WTC11 (cell line): ENCODE measurements at regions not wholly inside any gene's neighbourhood (a gene's known extent, or its start where the extent isn't known, plus 50 kb on each side); places are given as distances from the start of the nearest gene placed in this dataset.

Source experiments
- ATAC-seq: fragments of 200-7000 bp; cut with Tn5 transposase; 2 replicates; pipeline ENCODE4 v1.10.0; 2021; ENCODE audit warnings: mild to moderate bottlenecking, moderate library complexity
- CTCF ChIA-PET: fragments of 300-600 bp; sonication (Branson Sonifier 250); formaldehyde crosslinking; loops from one replicate; lab custom pipeline; 2021; ENCODE audit warnings: antibody characterized with exemption; lab: Charles Lee
- POLR2A ChIA-PET: fragments of 350-600 bp; sonication (Branson Sonifier 250); formaldehyde crosslinking; loops from one replicate; lab custom pipeline; 2021; ENCODE audit warnings: antibody characterized with exemption; lab: Charles Lee
- DNase-seq: peaks from one replicate; pipeline ENCODE4 v3.0.0; 2021; ENCODE audit warnings: low spot score
- H3K27ac Mint-ChIP-seq: 2 replicates; pipeline ENCODE4 v1.8.0; 2021; ENCODE audit warnings: mixed read lengths
- H3K27me3 Mint-ChIP-seq: 2 replicates; pipeline ENCODE4 v1.8.0; 2021; ENCODE audit warnings: low read depth, mild to moderate bottlenecking, moderate library complexity, mixed read lengths
- H3K36me3 Mint-ChIP-seq: 2 replicates; pipeline ENCODE4 v1.8.0; 2021; ENCODE audit warnings: mixed read lengths
- H3K4me1 Mint-ChIP-seq: 2 replicates; pipeline ENCODE4 v1.8.0; 2022; ENCODE audit warnings: mixed read lengths
- H3K4me3 Mint-ChIP-seq: 2 replicates; pipeline ENCODE4 v1.8.0; 2021; ENCODE audit warnings: mild to moderate bottlenecking, moderate library complexity, mixed read lengths
- H3K9me3 Mint-ChIP-seq: 2 replicates; pipeline ENCODE4 v1.8.0; 2021; ENCODE audit warnings: mixed read lengths
- ARID4B ChIP-seq: sonication (generic); formaldehyde crosslinking; IDR thresholded peaks from 2 replicates; pipeline ENCODE4 v1.8.0; 2023; ENCODE audit warnings: missing genetic modification reagents, mild to moderate bottlenecking, borderline replicate concordance
- ATF6 ChIP-seq: sonication (generic); formaldehyde crosslinking; IDR thresholded peaks from 2 replicates; pipeline ENCODE4 v1.8.1; 2023; ENCODE audit warnings: mild to moderate bottlenecking, missing genetic modification reagents
- E2F5 ChIP-seq: sonication (generic); formaldehyde crosslinking; IDR thresholded peaks from 2 replicates; pipeline ENCODE4 v1.8.1; 2022; ENCODE audit warnings: mild to moderate bottlenecking, moderate library complexity, missing genetic modification reagents
- GTF2I ChIP-seq: fragments of 250-450 bp; sonication (Bioruptor Pico); conservative IDR thresholded peaks from 2 replicates; pipeline ENCODE4 v1.4.0; 2021; ENCODE audit warnings: mild to moderate bottlenecking
- JUN ChIP-seq: sonication (generic); formaldehyde crosslinking; IDR thresholded peaks from 2 replicates; pipeline ENCODE4 v1.8.0; 2023; ENCODE audit warnings: mild to moderate bottlenecking, missing genetic modification reagents
- KAT7 ChIP-seq: sonication (generic); formaldehyde crosslinking; IDR thresholded peaks from 2 replicates; pipeline ENCODE4 v1.8.1; 2023; ENCODE audit warnings: missing genetic modification reagents, mild to moderate bottlenecking, borderline replicate concordance
- MYBL2 ChIP-seq: sonication (generic); formaldehyde crosslinking; IDR thresholded peaks from 2 replicates; pipeline ENCODE4 v1.8.1; 2023; ENCODE audit warnings: mild to moderate bottlenecking, moderate library complexity, missing genetic modification reagents
- NFE2L1 ChIP-seq: sonication (generic); formaldehyde crosslinking; IDR thresholded peaks from 2 replicates; pipeline ENCODE4 v1.8.1; 2023; ENCODE audit warnings: missing genetic modification reagents
- NR1H2 ChIP-seq: sonication (generic); formaldehyde crosslinking; IDR thresholded peaks from 2 replicates; pipeline ENCODE4 v1.9.0; 2021; ENCODE audit warnings: mild to moderate bottlenecking, moderate library complexity, missing genetic modification reagents
- NR2C2 ChIP-seq: sonication (generic); formaldehyde crosslinking; IDR thresholded peaks from 2 replicates; pipeline ENCODE4 v1.8.0; 2022; ENCODE audit warnings: mild to moderate bottlenecking, missing genetic modification reagents
- PRDM15 ChIP-seq: sonication (generic); formaldehyde crosslinking; IDR thresholded peaks from 2 replicates; pipeline ENCODE4 v1.8.0; 2022; ENCODE audit warnings: missing genetic modification reagents
- SMAD4 ChIP-seq: sonication (generic); formaldehyde crosslinking; IDR thresholded peaks from 2 replicates; pipeline ENCODE4 v1.8.0; 2022; ENCODE audit warnings: mild to moderate bottlenecking, missing genetic modification reagents
- STAT6 ChIP-seq: sonication (generic); formaldehyde crosslinking; conservative IDR thresholded peaks from 2 replicates; pipeline ENCODE4 v1.8.1; 2023; ENCODE audit warnings: mild to moderate bottlenecking, low read depth, missing genetic modification reagents, moderate library complexity
- ZNF219 ChIP-seq: sonication (generic); formaldehyde crosslinking; IDR thresholded peaks from 2 replicates; pipeline ENCODE4 v1.8.0; 2023; ENCODE audit warnings: missing genetic modification reagents, mild to moderate bottlenecking, borderline replicate concordance
- ZNF232 ChIP-seq: sonication (generic); formaldehyde crosslinking; IDR thresholded peaks from 2 replicates; pipeline ENCODE4 v1.8.0; 2022; ENCODE audit warnings: mild to moderate bottlenecking, missing genetic modification reagents
- ZNF263 ChIP-seq: sonication (generic); formaldehyde crosslinking; IDR thresholded peaks from 2 replicates; pipeline ENCODE4 v1.8.1; 2022; ENCODE audit warnings: low read depth, mild to moderate bottlenecking, moderate library complexity, missing genetic modification reagents

- TF ChIP-seq ATF6 (no peak), MYBL2 (CRISPR knock-in tag) (no peak)
Measured at GRCh38 chr4:111712093-111712677, 433.1 kb upstream of the FAM241A start (continued).

GRCh38 chr4:111713276-111713675, 432.0 kb upstream of the FAM241A start:
- CTCF ChIA-PET, result no interaction called here
- H3K9me3 Mint-ChIP-seq, result no peaks in the 10 kb centered on the region
- H3K27me3 Mint-ChIP-seq, result no peaks in the 10 kb centered on the region
- DNase-seq (no peak), ATAC-seq (no peak)
- no peak overlapping the region for H3K4me3 Mint-ChIP-seq
- TF ChIP-seq PRDM15 (CRISPR knock-in tag) (no peak), ZNF263 (CRISPR knock-in tag) (no peak), JUN (no peak), STAT6 (CRISPR knock-in tag) (no peak), NR2C2 (CRISPR knock-in tag) (no peak), E2F5 (CRISPR knock-in tag) (no peak), GTF2I (CRISPR knock-in tag) (no peak), SMAD4 (no peak), ZNF232 (CRISPR knock-in tag) (no peak)
- H3K27ac Mint-ChIP-seq, result no peak overlapping the region
- POLR2A ChIA-PET, result no interaction called here
- no peaks in the 10 kb centered on the region; the same call in 1 of the 2 replicates for H3K4me1 Mint-ChIP-seq
- no peaks in the 10 kb centered on the region for H3K36me3 Mint-ChIP-seq

GRCh38 chr4:111717921-111718320, 427.3 kb upstream of the FAM241A start:
- POLR2A ChIA-PET, result no interaction called here
- Mint-ChIP-seq H3K4me1 (peaks cover 3% of the 10 kb centered on the region), H3K27me3 (no peaks in the 10 kb centered on the region), H3K9me3 (no peaks in the 10 kb centered on the region), H3K27ac (no peak overlapping the region; the same call in 1 of the 2 replicates), H3K4me3 (no peak overlapping the region), H3K36me3 (no peaks in the 10 kb centered on the region)
- no peak for ATAC-seq
- DNase-seq, result no peak
- CTCF ChIA-PET, result no interaction called here
- TF ChIP-seq NR1H2 (no peak), ZNF263 (CRISPR knock-in tag) (no peak), KAT7 (CRISPR knock-in tag) (no peak), ARID4B (CRISPR knock-in tag) (no peak), NFE2L1 (CRISPR knock-in tag) (no peak), STAT6 (CRISPR knock-in tag) (no peak), ZNF219 (CRISPR knock-in tag) (no peak)
